ENCODE measurements at regions not wholly inside any gene's neighbourhood (a gene's known extent, or its start where the extent isn't known, plus 50 kb on each side); places are given as distances from the start of the nearest gene placed in this dataset.
"Not testable (repeated sequence)": the region's sequence is repeated elsewhere in the genome, so short reads cannot be mapped to it uniquely, and the experiment has no call there.

DNA sequence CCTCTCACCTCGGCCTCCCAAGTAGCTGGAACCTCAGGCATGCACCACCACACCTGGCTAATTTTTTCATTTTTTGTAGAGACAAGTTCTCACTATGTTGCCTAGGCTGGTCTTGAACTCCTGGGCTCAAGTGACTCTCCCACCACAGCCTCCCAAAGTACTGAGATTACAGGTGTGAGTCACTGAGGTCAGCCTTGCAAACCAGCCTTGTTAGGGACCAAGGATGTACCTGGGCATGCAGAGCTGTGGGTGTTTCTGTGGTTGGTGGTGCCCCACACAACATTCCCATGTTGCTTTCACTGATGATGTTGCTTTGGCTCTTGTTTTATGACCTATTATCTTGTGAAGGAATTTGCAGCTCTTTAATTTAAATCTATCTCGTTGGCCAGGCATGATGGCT, 54.8 kb downstream of the OTUD1 start:
- Mint-ChIP-seq H3K27me3 (peaks cover 10% of the 10 kb centered on the region), H3K9me3 (no peaks in the 10 kb centered on the region), H3K4me3 (no peak overlapping the region), H3K27ac (no peak overlapping the region), H3K4me1 (ENCODE audit: unreplicated experiment) (no peaks in the 10 kb centered on the region), H3K36me3 (no peaks in the 10 kb centered on the region)
- TF ChIP-seq, protein P1, sequence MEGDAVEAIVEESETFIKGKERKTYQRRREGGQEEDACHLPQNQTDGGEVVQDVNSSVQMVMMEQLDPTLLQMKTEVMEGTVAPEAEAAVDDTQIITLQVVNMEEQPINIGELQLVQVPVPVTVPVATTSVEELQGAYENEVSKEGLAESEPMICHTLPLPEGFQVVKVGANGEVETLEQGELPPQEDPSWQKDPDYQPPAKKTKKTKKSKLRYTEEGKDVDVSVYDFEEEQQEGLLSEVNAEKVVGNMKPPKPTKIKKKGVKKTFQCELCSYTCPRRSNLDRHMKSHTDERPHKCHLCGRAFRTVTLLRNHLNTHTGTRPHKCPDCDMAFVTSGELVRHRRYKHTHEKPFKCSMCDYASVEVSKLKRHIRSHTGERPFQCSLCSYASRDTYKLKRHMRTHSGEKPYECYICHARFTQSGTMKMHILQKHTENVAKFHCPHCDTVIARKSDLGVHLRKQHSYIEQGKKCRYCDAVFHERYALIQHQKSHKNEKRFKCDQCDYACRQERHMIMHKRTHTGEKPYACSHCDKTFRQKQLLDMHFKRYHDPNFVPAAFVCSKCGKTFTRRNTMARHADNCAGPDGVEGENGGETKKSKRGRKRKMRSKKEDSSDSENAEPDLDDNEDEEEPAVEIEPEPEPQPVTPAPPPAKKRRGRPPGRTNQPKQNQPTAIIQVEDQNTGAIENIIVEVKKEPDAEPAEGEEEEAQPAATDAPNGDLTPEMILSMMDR (conservative IDR thresholded peaks at IDR 0.05) = no peak
- peak; percentile 13 for DNase-seq (ENCODE audit: extremely low spot score, unreplicated experiment)

GRCh38 chr10:23496727-23497126, 57.9 kb downstream of the OTUD1 start:
- H3K9me3 Mint-ChIP-seq = no peaks in the 10 kb centered on the region
- no peaks in the 10 kb centered on the region for H3K36me3 Mint-ChIP-seq
- TF ChIP-seq, protein P1 (conservative IDR thresholded peaks at IDR 0.05) = no peak
- no peak overlapping the region for H3K27ac Mint-ChIP-seq
- peaks cover 6% of the 10 kb centered on the region for H3K27me3 Mint-ChIP-seq
- DNase-seq (ENCODE audit: extremely low spot score, unreplicated experiment) = no peak
- H3K4me3 Mint-ChIP-seq = no peak overlapping the region
- no peaks in the 10 kb centered on the region for H3K4me1 Mint-ChIP-seq (ENCODE audit: unreplicated experiment)

- DNase-seq (ENCODE audit: extremely low spot score, unreplicated experiment) = no peak
- H3K9me3 Mint-ChIP-seq = no peaks in the 10 kb centered on the region
- TF ChIP-seq, protein P1 (conservative IDR thresholded peaks at IDR 0.05) = no peak
- no peaks in the 10 kb centered on the region for H3K36me3 Mint-ChIP-seq
- peaks cover 3% of the 10 kb centered on the region for H3K27me3 Mint-ChIP-seq
- H3K4me1 Mint-ChIP-seq (ENCODE audit: unreplicated experiment) = no peaks in the 10 kb centered on the region
- no peak overlapping the region for H3K27ac Mint-ChIP-seq
- H3K4me3 Mint-ChIP-seq = no peak overlapping the region
Observed at GRCh38 chr10:23499372-23500132, 60.7 kb downstream of the OTUD1 start.

DNA sequence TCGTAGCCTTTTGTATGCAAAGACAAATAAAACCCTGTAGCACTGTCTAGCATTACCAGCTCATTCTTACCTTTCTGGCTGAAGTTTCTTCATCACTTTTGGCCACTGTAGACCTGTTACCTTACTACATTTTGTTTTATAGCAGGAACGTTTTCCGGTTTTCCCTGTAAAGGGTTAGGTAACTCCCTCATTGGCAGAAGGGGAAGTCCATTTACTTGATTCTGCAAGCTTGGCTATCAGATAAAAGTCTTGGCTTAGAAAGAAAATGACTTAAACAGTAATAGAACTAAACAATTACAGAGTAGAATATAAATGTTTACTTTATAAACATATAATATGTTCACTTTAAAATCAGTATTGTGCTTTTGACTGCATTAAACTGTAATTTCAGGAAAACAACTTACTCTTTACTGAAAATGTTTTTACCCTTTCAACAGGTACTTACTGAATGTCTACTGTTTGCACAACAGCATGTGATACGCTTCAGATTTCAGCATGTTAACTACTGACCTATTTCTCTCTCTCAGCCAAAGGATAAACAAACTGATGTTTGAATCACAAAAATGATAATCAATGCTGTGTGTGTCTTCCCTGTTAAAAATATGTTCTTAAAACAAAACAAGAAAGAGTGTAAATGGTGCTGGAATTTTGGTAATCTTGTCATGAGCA, 67.1 kb downstream of the OTUD1 start:
- Mint-ChIP-seq H3K27ac (no peak overlapping the region), H3K9me3 (no peaks in the 10 kb centered on the region), H3K27me3 (no peaks in the 10 kb centered on the region), H3K4me3 (no peak overlapping the region), H3K4me1 (ENCODE audit: unreplicated experiment) (no peaks in the 10 kb centered on the region), H3K36me3 (no peaks in the 10 kb centered on the region)
- DNase-seq (ENCODE audit: extremely low spot score, unreplicated experiment) = no peak
- TF ChIP-seq, protein P1 (conservative IDR thresholded peaks at IDR 0.05) = no peak

DNA sequence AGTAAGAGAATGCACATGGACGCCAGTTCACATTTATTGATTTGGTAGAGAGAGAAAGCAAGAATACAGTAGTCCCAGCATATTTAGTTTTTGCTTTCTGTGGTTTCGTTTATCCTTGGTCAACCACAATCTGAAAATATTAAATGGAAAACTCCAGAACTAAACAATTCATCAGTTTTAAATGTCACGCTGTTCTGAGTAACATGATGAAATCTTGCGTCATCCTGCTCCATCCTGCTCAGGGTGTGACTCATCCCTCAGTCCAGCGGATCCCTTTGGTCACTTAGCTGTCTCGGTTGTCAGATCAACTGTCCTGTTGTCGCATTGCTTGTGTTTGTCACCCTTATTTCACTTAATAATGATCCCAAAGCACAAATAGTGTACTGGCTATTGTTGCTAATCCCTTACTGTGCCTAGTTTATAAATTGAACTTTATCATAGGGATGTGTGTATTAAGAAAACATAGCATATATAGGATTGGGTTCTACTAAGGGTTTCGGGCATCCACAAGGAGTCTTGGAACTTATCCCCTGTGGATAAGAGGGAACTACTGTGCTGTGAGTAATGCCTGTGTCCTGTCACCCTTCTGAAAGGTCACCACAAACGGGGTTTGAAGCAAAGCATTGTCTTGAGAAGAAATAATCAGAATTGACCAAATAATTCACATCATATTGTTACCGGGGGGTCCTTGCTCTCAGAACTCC, 73.6 kb downstream of the OTUD1 start:
- H3K4me1 Mint-ChIP-seq (ENCODE audit: unreplicated experiment) = no peaks in the 10 kb centered on the region
- TF ChIP-seq, protein P1 (conservative IDR thresholded peaks at IDR 0.05) = no peak
- no peak overlapping the region for H3K4me3 Mint-ChIP-seq
- H3K9me3 Mint-ChIP-seq = no peaks in the 10 kb centered on the region
- no peaks in the 10 kb centered on the region for H3K36me3 Mint-ChIP-seq
- H3K27me3 Mint-ChIP-seq = peaks cover 6% of the 10 kb centered on the region
- H3K27ac Mint-ChIP-seq = no peak overlapping the region
- DNase-seq (ENCODE audit: extremely low spot score, unreplicated experiment) = no peak

GRCh38 chr10:23513621-23514020, 74.7 kb downstream of the OTUD1 start:
- not testable (repeated sequence) for H3K27me3 Mint-ChIP-seq; H3K27ac Mint-ChIP-seq; H3K36me3 Mint-ChIP-seq; DNase-seq (ENCODE audit: extremely low spot score, unreplicated experiment); H3K4me1 Mint-ChIP-seq (ENCODE audit: unreplicated experiment); H3K9me3 Mint-ChIP-seq; H3K4me3 Mint-ChIP-seq

All from type B pancreatic cell (in vitro differentiated cells).